ENCODE measurements at regions not wholly inside any gene's neighbourhood (a gene's known extent, or its start where the extent isn't known, plus 50 kb on each side); places are given as distances from the start of the nearest gene placed in this dataset.

DNA sequence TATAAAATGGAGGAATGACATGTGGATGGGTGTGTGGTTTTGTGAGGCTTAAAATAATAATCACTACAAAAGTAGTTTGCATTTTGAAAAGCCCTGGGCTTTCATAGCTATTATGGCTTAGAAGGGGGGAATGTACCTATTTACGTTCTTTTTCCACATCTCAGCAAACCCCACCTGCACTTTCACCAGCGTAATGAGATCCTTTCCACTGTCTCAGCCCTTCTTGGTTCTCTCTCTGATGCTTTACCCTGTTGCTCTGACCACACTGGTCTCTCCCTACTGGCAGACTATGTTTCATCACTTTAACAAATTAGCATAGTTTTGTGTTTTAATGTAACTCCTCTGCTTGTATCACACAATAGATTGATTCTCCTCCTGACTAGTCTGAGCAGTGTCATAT lies 234.6 kb downstream of the DMRT2 start:
- no peak overlapping the region for H3K9ac ChIP-seq (ENCODE audit: control insufficient read depth, extremely low read depth, insufficient read depth, low read length)
- FAIRE-seq (no peak), DNase-seq (ENCODE audit: low read depth, low spot score) (no peak)
- H3K4me2 ChIP-seq (ENCODE audit: control insufficient read depth, extremely low read depth, insufficient read depth, low read depth, low read length), result no peak overlapping the region
- H3K4me1 ChIP-seq (ENCODE audit: control insufficient read depth, extremely low read depth, insufficient read depth, low read length), result no peaks in the 10 kb centered on the region
- no peaks in the 10 kb centered on the region for H3K9me3 ChIP-seq (ENCODE audit: control insufficient read depth, low read depth, low read length)
- H3K27me3 ChIP-seq (ENCODE audit: control insufficient read depth, extremely low read depth, insufficient read depth, low read length), result no peaks in the 10 kb centered on the region
- no peaks in the 10 kb centered on the region for H4K20me1 ChIP-seq (ENCODE audit: control insufficient read depth, extremely low read depth, insufficient read depth, low read length)
- H3K36me3 ChIP-seq (ENCODE audit: control insufficient read depth in 2 of 2, extremely low read depth in 1 of 2, insufficient read depth in 2 of 2, low read length in 2 of 2), result no peaks in the 10 kb centered on the region
- H2AFZ ChIP-seq (ENCODE audit: control insufficient read depth, low read length), result no peak overlapping the region
- no peaks in the 10 kb centered on the region for H3K9me1 ChIP-seq (ENCODE audit: control insufficient read depth, extremely low read depth, insufficient read depth, low read length)
- TF ChIP-seq, protein P1, sequence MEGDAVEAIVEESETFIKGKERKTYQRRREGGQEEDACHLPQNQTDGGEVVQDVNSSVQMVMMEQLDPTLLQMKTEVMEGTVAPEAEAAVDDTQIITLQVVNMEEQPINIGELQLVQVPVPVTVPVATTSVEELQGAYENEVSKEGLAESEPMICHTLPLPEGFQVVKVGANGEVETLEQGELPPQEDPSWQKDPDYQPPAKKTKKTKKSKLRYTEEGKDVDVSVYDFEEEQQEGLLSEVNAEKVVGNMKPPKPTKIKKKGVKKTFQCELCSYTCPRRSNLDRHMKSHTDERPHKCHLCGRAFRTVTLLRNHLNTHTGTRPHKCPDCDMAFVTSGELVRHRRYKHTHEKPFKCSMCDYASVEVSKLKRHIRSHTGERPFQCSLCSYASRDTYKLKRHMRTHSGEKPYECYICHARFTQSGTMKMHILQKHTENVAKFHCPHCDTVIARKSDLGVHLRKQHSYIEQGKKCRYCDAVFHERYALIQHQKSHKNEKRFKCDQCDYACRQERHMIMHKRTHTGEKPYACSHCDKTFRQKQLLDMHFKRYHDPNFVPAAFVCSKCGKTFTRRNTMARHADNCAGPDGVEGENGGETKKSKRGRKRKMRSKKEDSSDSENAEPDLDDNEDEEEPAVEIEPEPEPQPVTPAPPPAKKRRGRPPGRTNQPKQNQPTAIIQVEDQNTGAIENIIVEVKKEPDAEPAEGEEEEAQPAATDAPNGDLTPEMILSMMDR (optimal IDR thresholded peaks at IDR 0.05 in 1 of 3, IDR thresholded peaks at IDR 0.05 in 1 of 3, conservative IDR thresholded peaks at IDR 0.05 in 1 of 3; ENCODE audit: extremely low read depth in 1 of 3, insufficient read depth in 2 of 3, low read length in 3 of 3), result no peak
- TF ChIP-seq EZH2 (IDR thresholded peaks at IDR 0.05; ENCODE audit: low read length), result no peak
- no peak overlapping the region for H3K27ac ChIP-seq (ENCODE audit: control insufficient read depth, insufficient read depth, low read length)
- dilution Hi-C loops (cut with MboI; ENCODE audit: extremely low pct_ligation_motif_present, low sequenced_read_pairs), result no loop called here
- no peak overlapping the region for H3K4me3 ChIP-seq (ENCODE audit: control insufficient read depth in 2 of 3, extremely low read depth in 1 of 3, insufficient read depth in 2 of 3, low read depth in 1 of 3, low read length in 3 of 3)
- no peaks in the 10 kb centered on the region for H3K79me2 ChIP-seq (ENCODE audit: control insufficient read depth, insufficient read depth, low read length)

DNA sequence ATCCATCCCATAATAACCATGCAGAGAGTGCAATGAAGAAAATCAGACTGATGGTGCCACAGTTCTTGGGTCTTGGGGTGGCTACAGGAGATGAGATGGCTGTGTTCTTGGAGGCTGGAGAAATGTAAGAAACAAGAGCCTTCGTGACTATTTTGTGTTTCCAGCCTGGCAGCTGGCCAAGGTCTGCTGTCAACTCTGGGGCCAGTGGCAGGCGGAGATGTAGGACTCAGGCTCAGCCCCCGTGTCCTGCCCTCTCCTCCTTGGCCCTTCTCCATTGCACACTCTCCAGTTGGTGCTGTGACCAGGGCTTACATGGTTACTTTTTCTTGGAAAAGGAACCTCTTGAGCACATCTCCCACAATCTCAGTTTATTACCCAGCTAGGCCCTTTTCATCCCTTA lies 235.4 kb downstream of the DMRT2 start:
- FAIRE-seq (no peak), DNase-seq (ENCODE audit: low read depth, low spot score) (no peak)
- Histone ChIP-seq H3K79me2 (ENCODE audit: control insufficient read depth, insufficient read depth, low read length) (no peaks in the 10 kb centered on the region), H4K20me1 (ENCODE audit: control insufficient read depth, extremely low read depth, insufficient read depth, low read length) (no peaks in the 10 kb centered on the region), H2AFZ (ENCODE audit: control insufficient read depth, low read length) (no peak overlapping the region), H3K27ac (ENCODE audit: control insufficient read depth, insufficient read depth, low read length) (no peak overlapping the region), H3K4me1 (ENCODE audit: control insufficient read depth, extremely low read depth, insufficient read depth, low read length) (no peaks in the 10 kb centered on the region), H3K36me3 (ENCODE audit: control insufficient read depth in 2 of 2, extremely low read depth in 1 of 2, insufficient read depth in 2 of 2, low read length in 2 of 2) (no peaks in the 10 kb centered on the region), H3K9me3 (ENCODE audit: control insufficient read depth, low read depth, low read length) (no peaks in the 10 kb centered on the region), H3K4me2 (ENCODE audit: control insufficient read depth, extremely low read depth, insufficient read depth, low read depth, low read length) (no peak overlapping the region), H3K9ac (ENCODE audit: control insufficient read depth, extremely low read depth, insufficient read depth, low read length) (no peak overlapping the region), H3K27me3 (ENCODE audit: control insufficient read depth, extremely low read depth, insufficient read depth, low read length) (no peaks in the 10 kb centered on the region), H3K4me3 (ENCODE audit: control insufficient read depth in 2 of 3, extremely low read depth in 1 of 3, insufficient read depth in 2 of 3, low read depth in 1 of 3, low read length in 3 of 3) (no peak overlapping the region), H3K9me1 (ENCODE audit: control insufficient read depth, extremely low read depth, insufficient read depth, low read length) (no peaks in the 10 kb centered on the region)
- dilution Hi-C loops (cut with MboI; ENCODE audit: extremely low pct_ligation_motif_present, low sequenced_read_pairs), result no loop called here
- TF ChIP-seq, protein P1 (optimal IDR thresholded peaks at IDR 0.05 in 1 of 3, IDR thresholded peaks at IDR 0.05 in 1 of 3, conservative IDR thresholded peaks at IDR 0.05 in 1 of 3; ENCODE audit: extremely low read depth in 1 of 3, insufficient read depth in 2 of 3, low read length in 3 of 3), result no peak
- TF ChIP-seq EZH2 (IDR thresholded peaks at IDR 0.05; ENCODE audit: low read length), result no peak
